Right lobe of liver (tissue), 6 donors: ENCODE measurements at regions not wholly inside any gene's neighbourhood (a gene's known extent, or its start where the extent isn't known, plus 50 kb on each side); places are given as distances from the start of the nearest gene placed in this dataset.

Experiments used
- ATAC-seq, 4 donors: fragments of 200-7000 bp; cut with Tn5 transposase; one replicate each; pipeline ENCODE4 v1.9.1; 2020; ENCODE audit warnings: mild to moderate bottlenecking in 4 of 4, moderate library complexity in 4 of 4
- DNase-seq, 3 donors: peaks; one replicate each; pipeline ENCODE4 v3.0.0-alpha.2; 2020
- H3K27ac ChIP-seq, 3 donors: fragments of 200-600 bp; one replicate each; pipeline ENCODE4 v1.8.0; 2022
- H3K27me3 ChIP-seq, 2 donors: fragments of 200-600 bp; one replicate each; pipeline ENCODE4 v1.8.0; 2022
- H3K36me3 ChIP-seq, 4 donors: fragments of 200-600 bp; sonication (generic) in 1 of 4; one replicate each; pipeline versions ENCODE4 v1.5.1 to v1.8.0; 2017 to 2022; ENCODE audit warnings: control low read depth in 1 of 4
- H3K4me1 ChIP-seq, 4 donors: fragments of 200-600 bp; sonication (generic) in 1 of 4; one replicate each; pipeline versions ENCODE4 v1.5.1 to v1.8.0; 2017 to 2022; ENCODE audit warnings: control low read depth in 1 of 4
- H3K4me3 ChIP-seq, 3 donors: fragments of 200-600 bp; one replicate each; pipeline ENCODE4 v1.8.0; 2022
- H3K9me3 ChIP-seq, 4 donors: fragments of 200-600 bp; sonication (generic) in 1 of 4; one replicate each; pipeline versions ENCODE4 v1.5.1 to v1.8.0; 2017 to 2022; ENCODE audit warnings: control low read depth in 1 of 4
- POLR2A ChIP-seq: fragments of 450-650 bp; IDR thresholded peaks from one replicate; pipeline ENCODE4 v1.6.1; 2017; ENCODE audit warnings: antibody characterized with exemption, mild to moderate bottlenecking
- WGBS: methylation state at CpG from one replicate; pipeline ENCODE4 v1.1.6; 2018; ENCODE audit warnings: low coverage, low lambda C conversion rate; ENCODE audit not compliant: insufficient coverage; ENCODE audit errors: missing lambda C conversion rate; 5-methylcytosine and 5-hydroxymethylcytosine counted together
- intact Hi-C, 2 donors: fragments of 100-400 bp; cut with DNase I; formaldehyde crosslinking; loops; one replicate each; pipeline versions ENCODE4 v1.11.2 to v1.14.1; 2022
- small RNA-seq, 2 experiments: library from RNA; depleted of rRNA; stranded (forward); fragments of <200 nt; gene quantifications; one replicate each; pipeline ENCODE3, GENCODE V24; 2016
- TF ChIP-seq, protein P1 (sequence below), 4 donors: fragments of 200-600 bp in 3 of 4; fragments of 450-650 bp in 1 of 4; IDR thresholded peaks; one replicate each; pipeline versions ENCODE4 v1.5.1 to v1.8.0; 2016 to 2022; ENCODE audit warnings: antibody characterized with exemption in 4 of 4, mild to moderate bottlenecking in 2 of 4
- donor health status: DM: no; HTN: yes; CAD: no.
- donor health status: DM: no; HTN: no; CAD: no.
- donor health status: DM: no; HTN: no; CAD: no.
- donor health status: DM: no; HTN: yes; CAD: no.
- donor health status: DM: no; HTN: yes; CAD: no.

- intact Hi-C loops = no loop called here
- H3K27me3 ChIP-seq = no peaks in the 10 kb centered on the region
- no peaks in the 10 kb centered on the region for H3K36me3 ChIP-seq
- H3K27ac ChIP-seq = no peak overlapping the region
- H3K4me1 ChIP-seq = no peaks in the 10 kb centered on the region
- no peaks in the 10 kb centered on the region for H3K9me3 ChIP-seq
- ATAC-seq (no peak), DNase-seq (no peak)
- no peak for TF ChIP-seq POLR2A
- TF ChIP-seq, protein P1, sequence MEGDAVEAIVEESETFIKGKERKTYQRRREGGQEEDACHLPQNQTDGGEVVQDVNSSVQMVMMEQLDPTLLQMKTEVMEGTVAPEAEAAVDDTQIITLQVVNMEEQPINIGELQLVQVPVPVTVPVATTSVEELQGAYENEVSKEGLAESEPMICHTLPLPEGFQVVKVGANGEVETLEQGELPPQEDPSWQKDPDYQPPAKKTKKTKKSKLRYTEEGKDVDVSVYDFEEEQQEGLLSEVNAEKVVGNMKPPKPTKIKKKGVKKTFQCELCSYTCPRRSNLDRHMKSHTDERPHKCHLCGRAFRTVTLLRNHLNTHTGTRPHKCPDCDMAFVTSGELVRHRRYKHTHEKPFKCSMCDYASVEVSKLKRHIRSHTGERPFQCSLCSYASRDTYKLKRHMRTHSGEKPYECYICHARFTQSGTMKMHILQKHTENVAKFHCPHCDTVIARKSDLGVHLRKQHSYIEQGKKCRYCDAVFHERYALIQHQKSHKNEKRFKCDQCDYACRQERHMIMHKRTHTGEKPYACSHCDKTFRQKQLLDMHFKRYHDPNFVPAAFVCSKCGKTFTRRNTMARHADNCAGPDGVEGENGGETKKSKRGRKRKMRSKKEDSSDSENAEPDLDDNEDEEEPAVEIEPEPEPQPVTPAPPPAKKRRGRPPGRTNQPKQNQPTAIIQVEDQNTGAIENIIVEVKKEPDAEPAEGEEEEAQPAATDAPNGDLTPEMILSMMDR (IDR thresholded peaks at IDR 0.05) = no peak
- H3K4me3 ChIP-seq = no peak overlapping the region
Measured at GRCh38 chr3:145971186-145971585, 189.8 kb downstream of the PLOD2 start.

GRCh38 chr3:145972851-145973250 is 188.1 kb downstream of the PLOD2 start:
- Histone ChIP-seq H3K9me3 (no peaks in the 10 kb centered on the region), H3K27me3 (no peaks in the 10 kb centered on the region), H3K27ac (no peak overlapping the region), H3K4me3 (no peak overlapping the region), H3K36me3 (no peaks in the 10 kb centered on the region), H3K4me1 (no peaks in the 10 kb centered on the region)
- no peak for ATAC-seq
- TF ChIP-seq POLR2A = no peak
- TF ChIP-seq, protein P1 (IDR thresholded peaks at IDR 0.05) = no peak
- WGBS = 95% methylated on average over 1 of the region's 1 CpG
- no peak for DNase-seq
- intact Hi-C loops = no loop called here

DNA sequence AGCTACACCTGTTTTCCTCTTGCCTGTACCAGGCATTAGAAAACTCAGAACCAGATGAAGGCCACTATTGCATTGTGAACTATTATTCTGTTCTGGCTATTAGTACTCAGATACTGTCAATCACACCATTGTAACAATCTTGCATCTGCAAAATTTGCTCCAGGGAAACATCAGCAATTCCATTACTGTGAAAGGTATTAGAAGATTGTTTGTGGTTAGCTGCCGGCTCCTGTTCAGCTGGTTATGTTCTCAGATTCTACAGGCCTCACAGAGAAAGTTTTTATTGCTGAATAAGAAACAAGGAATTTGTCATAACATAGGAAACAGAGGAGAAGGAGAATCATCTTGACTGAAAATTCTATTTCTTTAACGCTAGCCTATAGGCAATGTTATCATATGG is 179.9 kb downstream of the PLOD2 start:
- Histone ChIP-seq H3K36me3 (no peaks in the 10 kb centered on the region), H3K4me3 (no peak overlapping the region), H3K27me3 (no peaks in the 10 kb centered on the region), H3K27ac (no peak overlapping the region), H3K4me1 (no peaks in the 10 kb centered on the region), H3K9me3 (no peaks in the 10 kb centered on the region)
- TF ChIP-seq, protein P1 (IDR thresholded peaks at IDR 0.05) = no peak
- TF ChIP-seq POLR2A = no peak
- intact Hi-C loops = no loop called here
- DNase-seq (no peak), ATAC-seq (no peak)
- WGBS = 53% methylated on average over 2 of the region's 2 CpGs

DNA sequence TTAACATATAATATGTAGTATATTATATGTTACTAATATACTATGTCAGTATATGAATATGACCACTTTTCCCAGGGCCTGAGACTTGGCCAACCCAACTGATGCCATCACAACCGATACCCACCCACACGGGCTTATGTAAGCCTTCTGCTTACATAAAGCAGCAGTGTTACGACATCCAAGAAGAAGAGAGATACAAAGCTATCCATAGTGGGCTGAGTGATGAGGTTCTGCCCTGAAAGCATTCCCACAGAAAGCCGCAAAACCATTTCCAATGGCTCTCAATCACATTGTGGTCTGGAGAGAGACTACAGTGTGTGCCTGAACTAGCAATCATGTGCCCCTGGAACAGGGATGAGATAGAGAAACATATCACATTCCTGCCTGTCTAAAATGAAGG is 177.9 kb downstream of the PLOD2 start:
- H3K9me3 ChIP-seq = no peaks in the 10 kb centered on the region
- intact Hi-C loops = no loop called here
- H3K36me3 ChIP-seq = no peaks in the 10 kb centered on the region
- WGBS = 69% methylated on average over 4 of the region's 4 CpGs
- no peak overlapping the region for H3K4me3 ChIP-seq
- TF ChIP-seq, protein P1 (IDR thresholded peaks at IDR 0.05) = no peak
- no peak for TF ChIP-seq POLR2A
- no peaks in the 10 kb centered on the region for H3K4me1 ChIP-seq
- no peak for DNase-seq
- H3K27ac ChIP-seq = no peak overlapping the region
- no peak for ATAC-seq
- H3K27me3 ChIP-seq = no peaks in the 10 kb centered on the region

Small RNAs in the stretch of these regions (small RNA-seq; reads per million reads assigned to genes)
- 0 reads per million in 2 experiments for gene RNA5SP144
